HL-60/S4 (cell line): ENCODE measurements at regions not wholly inside any gene's neighbourhood (a gene's known extent, or its start where the extent isn't known, plus 50 kb on each side); places are given as distances from the start of the nearest gene placed in this dataset.
"Not testable (repeated sequence)": the region's sequence is repeated elsewhere in the genome, so short reads cannot be mapped to it uniquely, and the experiment has no call there.

ENCODE experiments used
- in situ Hi-C: fragments of 300-500 bp; cut with MboI; formaldehyde crosslinking; loops from 2 replicates; pipeline ENCODE4 v1.14.3; 2022; ENCODE audit warnings: low sequenced_read_pairs

- in situ Hi-C loops: no loop called here
These were observed 56.4 kb upstream of the RBMS1 start for GRCh38 chr2:160550048-160550447.

DNA sequence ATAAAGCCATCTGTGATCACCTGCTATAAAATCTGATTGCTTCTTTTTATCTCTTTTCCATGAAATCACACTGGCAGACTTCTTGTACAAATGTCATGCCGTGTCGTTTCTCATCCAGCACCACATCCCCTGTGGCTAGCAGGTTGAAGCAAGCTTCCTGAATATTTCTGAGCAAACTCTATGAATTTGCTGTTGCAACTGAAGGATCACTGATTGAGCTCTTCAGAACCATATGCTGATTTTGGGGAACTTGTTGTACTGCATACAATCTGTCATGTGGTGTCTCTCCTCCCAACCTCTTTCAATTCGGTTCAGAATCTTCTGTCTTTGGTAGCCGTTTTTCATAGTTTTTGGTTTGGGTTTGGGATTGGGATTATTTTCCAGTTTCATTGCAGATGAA lies 57.7 kb upstream of the RBMS1 start:
- in situ Hi-C loops: no loop called here

GRCh38 chr2:160555420-160556071 lies 61.9 kb upstream of the RBMS1 start:
- in situ Hi-C loops: no loop called here

GRCh38 chr2:160557903-160558302 lies 64.3 kb upstream of the RBMS1 start:
- in situ Hi-C loops: no loop called here

DNA sequence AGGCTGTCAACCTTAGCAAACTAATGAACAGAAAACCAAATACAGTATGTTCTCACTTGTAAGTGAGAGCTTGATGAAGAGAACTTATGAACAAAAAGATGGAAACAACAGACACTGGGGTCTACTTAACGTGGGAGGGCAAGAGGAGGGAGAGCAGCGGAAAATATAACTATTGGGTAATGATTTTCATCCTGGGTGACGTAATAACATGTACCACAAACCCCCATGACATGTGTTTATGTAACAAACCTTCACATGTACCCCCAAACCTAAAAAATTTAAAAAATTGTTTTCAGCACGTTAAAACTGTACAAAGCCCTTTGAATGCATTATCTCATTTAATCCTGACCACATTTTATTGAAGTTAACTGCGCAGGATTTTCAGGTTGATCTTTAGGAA lies 64.9 kb upstream of the RBMS1 start:
- in situ Hi-C loops: no loop called here

- in situ Hi-C loops: no loop called here
These were observed 68.1 kb upstream of the RBMS1 start for GRCh38 chr2:160561551-160562295.

DNA sequence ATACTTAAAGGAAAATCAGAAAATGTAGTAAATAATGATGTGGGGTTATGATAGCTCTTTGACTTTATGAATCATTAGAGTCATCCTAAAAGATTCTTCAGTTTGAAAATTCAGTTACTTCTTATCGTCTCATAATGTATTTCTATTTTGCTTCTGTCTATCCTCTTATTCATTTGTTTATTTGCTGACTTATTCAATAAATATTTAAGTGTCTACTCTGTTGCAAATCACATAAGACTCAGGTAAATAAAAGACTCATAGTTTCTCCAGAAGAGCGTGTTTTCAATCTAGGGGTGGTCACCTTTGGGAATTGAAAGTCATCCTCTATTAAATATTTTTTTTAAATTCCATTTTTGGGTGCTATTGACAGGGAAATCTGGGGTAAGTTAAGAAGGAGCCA lies 69.1 kb upstream of the RBMS1 start:
- in situ Hi-C loops: no loop called here

- in situ Hi-C loops: no loop called here
These were observed 71.0 kb upstream of the RBMS1 start for GRCh38 chr2:160564591-160564990.

DNA sequence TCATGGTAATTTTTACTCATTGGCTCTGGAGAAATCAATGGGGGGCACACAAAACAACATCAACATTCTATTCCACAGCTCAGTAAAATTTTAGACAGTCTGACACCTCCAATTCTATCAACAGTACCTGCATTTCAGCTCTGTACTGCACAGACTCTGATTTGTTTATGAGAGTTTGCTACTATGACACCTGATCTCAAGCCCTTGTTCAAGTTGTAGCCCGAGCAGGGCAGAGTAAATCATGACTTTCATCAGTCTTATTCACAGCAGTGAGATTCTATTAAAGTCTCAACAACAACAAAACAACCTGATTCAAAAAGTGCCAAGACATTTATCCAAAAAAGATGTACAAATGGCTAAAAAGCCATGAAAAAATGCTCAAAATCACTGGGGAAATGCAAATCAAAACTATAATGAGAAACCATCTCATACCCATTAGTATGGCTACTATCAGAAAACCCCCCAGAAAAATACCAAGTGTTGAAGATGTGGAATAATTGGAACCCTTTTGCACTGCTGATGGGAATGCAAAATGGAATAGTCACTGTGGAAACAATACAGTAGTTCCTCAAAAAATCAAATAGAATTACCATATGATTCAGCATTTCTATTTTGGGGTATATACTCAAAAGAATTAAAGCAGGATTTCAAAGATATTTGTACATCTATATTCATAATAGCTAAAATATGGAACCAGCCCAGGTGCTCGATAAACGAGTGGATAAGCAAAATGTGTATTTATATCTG lies 71.7 kb upstream of the RBMS1 start:
- in situ Hi-C loops: no loop called here

- in situ Hi-C loops: no loop called here
These were observed 73.1 kb upstream of the RBMS1 start for GRCh38 chr2:160566717-160567116.

DNA sequence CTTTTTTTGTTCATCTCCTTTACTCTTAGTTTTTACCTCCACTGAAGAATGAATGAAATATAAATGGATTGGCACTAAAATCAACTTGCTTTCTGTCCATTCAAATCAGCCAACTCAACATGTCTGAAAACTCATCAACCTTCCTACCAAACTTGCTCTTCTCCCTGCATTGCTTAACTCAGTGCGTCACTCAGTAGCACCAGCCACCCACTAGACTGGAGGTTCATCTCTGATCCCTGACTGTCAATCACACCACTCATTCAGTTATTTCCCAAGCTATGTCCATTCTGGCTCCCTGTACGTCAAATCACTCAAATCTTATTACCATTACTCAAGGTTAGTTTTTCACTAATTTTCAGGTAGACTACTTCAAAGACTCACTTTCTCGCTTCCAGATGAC lies 75.2 kb upstream of the RBMS1 start:
- in situ Hi-C loops: no loop called here

DNA sequence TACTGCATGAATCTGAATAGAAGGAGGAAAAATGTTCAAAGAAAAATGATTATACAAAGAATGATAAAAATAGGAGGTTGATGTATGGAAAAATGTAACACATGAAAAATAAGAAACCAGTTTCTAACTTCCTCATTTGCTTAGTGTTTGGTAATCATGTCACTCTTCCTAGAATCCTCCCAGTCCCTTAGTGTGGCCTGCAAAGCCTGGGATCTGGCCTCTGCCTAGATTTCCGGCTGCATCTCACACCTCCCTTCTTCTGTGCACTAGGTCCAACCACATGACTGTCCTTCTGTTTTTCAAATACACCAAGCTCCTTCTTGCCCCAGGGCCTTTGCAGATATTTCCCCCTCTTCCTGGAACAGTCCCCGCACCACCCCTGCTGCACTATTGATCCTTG lies 76.8 kb upstream of the RBMS1 start:
- in situ Hi-C loops: no loop called here

DNA sequence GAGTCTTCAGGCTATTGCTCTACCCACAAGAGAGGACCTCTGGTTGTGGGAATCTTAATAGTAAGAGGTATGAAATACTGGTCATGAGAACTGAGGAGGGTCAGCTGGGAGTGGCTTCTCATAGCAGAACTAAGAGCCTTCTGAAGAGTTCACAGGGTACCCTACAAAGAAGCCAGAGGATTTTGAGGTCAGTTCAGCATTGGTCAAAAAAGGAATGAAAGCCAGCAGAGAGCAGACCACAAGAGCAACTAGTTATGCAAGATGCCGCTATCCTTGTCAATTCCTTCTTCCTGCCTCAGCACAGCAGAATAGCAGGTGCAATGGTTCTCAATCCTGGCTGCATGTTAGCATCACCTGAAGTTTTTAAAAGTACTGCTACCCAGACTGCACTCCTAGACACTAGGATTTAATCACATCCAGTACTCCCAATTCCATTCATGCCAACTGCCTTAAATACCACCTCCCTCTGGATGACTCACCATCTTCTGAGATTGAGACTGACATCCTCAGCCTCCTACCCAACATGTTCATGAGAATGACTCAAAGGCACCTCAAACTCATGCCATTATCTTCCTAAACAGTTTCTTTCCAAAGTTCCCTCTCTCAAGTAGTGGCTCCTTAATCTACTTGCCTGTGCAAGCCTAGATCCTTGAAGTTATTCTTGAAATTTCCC lies 81.0 kb upstream of the RBMS1 start:
- in situ Hi-C loops: no loop called here

DNA sequence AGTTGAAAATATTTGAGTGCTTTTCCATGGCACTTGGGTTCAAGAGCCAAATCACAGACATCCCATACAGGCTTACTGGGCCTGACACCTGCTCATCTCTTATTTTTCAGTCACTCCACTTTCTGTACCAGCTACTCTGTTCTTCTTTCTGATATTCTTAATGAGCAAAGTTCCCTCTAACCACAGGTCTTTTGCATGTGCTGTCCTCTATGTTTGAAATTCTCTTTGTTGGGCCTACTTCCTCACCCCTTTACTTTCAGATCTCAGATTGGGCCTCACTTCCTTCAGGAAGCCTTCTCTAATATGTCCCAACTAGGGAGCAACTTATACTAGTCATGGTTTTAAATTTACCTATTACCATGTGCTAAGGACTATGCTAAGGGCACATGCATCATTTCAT lies 81.8 kb upstream of the RBMS1 start:
- in situ Hi-C loops: no loop called here

- in situ Hi-C loops: no loop called here
These were observed 82.5 kb upstream of the RBMS1 start for GRCh38 chr2:160576054-160576499.

- in situ Hi-C loops: not testable (repeated sequence)
These were observed 83.5 kb upstream of the RBMS1 start for GRCh38 chr2:160577081-160577480.

DNA sequence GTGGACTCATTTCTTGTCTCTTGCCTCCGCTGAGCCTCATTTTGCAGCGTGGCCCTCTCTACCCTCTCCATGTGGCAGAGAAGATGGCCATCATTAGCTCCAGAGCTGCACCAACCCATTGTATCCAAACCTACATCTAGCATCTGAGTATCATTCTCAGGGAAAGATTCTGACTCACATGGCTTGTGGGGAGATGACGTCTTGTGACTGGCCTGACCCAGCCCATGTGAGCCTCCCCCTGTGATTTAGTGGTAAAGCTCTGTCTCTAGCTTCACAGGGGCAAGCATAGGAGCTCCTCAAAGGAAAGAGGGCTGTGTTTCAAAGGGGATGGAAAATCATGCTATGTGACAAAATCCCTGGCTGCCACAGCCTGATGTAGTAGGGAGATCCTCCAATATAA lies 87.4 kb upstream of the RBMS1 start:
- in situ Hi-C loops: no loop called here

DNA sequence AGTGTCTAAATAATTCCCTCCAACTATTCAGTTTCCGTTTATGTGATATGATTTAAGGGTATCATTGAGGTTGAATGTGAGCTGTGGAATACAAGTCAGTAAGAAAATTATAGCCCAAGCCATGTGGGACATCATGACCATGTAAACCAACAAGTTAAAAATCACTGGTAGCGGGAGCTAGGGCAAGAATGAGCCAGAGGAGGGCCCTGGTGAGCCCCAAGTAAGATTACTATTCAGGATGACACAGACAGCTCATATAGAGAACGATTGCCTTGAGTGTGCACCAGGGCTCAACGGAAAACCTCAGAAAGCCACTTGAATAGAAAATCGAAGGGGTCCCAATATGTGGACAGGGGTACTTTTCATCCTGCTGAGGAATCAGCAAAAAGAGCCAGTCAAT lies 87.8 kb upstream of the RBMS1 start:
- in situ Hi-C loops: no loop called here

GRCh38 chr2:160582081-160582480 lies 88.5 kb upstream of the RBMS1 start:
- in situ Hi-C loops: no loop called here

- in situ Hi-C loops: no loop called here
These were observed 89.0 kb upstream of the RBMS1 start for GRCh38 chr2:160582490-160583145.

DNA sequence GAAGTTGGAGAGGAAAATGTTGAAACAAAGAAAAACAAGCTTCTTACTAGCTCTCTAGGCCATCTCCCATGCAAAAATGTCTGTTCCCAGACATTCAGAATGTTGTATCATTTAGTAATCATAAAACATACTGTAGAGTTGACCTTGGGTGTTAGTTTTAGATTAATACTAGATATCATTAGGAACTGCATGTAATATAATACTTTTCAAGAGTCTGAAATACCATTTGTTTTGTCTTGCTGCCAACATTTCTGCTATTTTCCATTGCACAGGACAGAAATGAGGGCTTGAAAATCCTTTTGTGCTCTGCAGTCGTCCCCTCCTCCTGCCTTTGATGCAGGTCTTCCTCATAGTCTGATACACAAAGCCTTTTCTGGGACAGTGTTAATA lies 89.5 kb upstream of the RBMS1 start:
- in situ Hi-C loops: no loop called here
